NB4 (cell line): ENCODE measurements at regions not wholly inside any gene's neighbourhood (a gene's known extent, or its start where the extent isn't known, plus 50 kb on each side); places are given as distances from the start of the nearest gene placed in this dataset.

Experiments
- DNase-seq: peaks from one replicate; pipeline ENCODE4 v3.0.0; 2010; ENCODE audit warnings: low read depth
- H3K4me3 ChIP-seq: one replicate; pipeline ENCODE4 v1.5.1; 2011; ENCODE audit warnings: mild to moderate bottlenecking, low read depth, low read length, moderate library complexity
- MYC ChIP-seq: IDR thresholded peaks from 2 replicates; pipeline ENCODE4 v1.6.1; 2011; ENCODE audit warnings: low read depth, low read length
- POLR2A ChIP-seq: IDR thresholded peaks from 2 replicates; pipeline ENCODE4 v1.6.1; 2011; ENCODE audit warnings: mild to moderate bottlenecking; ENCODE audit not compliant: insufficient read length; ENCODE audit errors: extremely low read depth
- TF ChIP-seq, protein P1 (sequence below): IDR thresholded peaks from one replicate; pipeline ENCODE4 v1.5.1; 2012; ENCODE audit warnings: low read depth, low read length
- TF ChIP-seq, protein P2 (sequence below): IDR thresholded peaks from 2 replicates; pipeline ENCODE4 v1.6.1; 2011; ENCODE audit warnings: low read depth, low read length

DNA sequence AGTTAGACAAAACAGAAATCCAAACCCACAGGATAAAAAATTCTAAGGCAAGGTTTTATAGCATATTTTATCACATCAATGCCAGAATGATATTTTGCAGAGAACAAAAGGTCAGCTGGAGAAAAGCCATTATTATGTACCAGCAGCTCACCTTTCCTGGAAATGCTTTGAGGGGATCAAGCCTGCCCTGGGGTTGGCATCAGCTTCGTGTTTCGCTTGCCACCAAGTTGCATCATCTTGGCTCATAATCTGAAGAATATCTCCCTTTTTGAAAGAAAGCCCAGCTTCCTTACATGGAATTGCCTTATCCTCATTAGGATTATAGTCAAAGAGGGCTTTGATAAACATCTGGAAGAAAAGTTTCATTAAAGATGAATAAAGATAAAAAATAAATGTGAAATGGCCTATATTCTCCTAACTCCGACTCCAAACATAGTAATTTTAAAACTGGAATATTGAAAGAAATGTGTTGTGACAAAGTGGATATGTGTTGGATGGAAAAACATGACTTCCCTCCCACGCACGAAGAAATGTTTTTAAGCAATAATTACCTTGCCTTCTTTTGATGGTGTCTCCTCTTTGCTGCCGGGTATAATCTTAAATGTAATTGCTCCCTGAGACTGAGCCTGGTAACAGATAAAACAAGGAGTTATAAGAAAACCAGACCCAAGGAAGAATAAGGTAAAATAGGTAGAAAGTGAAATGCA lies 121.3 kb upstream of the ODAD2 start:
- DNase-seq: no peak
- TF ChIP-seq, protein P1, sequence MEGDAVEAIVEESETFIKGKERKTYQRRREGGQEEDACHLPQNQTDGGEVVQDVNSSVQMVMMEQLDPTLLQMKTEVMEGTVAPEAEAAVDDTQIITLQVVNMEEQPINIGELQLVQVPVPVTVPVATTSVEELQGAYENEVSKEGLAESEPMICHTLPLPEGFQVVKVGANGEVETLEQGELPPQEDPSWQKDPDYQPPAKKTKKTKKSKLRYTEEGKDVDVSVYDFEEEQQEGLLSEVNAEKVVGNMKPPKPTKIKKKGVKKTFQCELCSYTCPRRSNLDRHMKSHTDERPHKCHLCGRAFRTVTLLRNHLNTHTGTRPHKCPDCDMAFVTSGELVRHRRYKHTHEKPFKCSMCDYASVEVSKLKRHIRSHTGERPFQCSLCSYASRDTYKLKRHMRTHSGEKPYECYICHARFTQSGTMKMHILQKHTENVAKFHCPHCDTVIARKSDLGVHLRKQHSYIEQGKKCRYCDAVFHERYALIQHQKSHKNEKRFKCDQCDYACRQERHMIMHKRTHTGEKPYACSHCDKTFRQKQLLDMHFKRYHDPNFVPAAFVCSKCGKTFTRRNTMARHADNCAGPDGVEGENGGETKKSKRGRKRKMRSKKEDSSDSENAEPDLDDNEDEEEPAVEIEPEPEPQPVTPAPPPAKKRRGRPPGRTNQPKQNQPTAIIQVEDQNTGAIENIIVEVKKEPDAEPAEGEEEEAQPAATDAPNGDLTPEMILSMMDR: no peak
- TF ChIP-seq, protein P2, sequence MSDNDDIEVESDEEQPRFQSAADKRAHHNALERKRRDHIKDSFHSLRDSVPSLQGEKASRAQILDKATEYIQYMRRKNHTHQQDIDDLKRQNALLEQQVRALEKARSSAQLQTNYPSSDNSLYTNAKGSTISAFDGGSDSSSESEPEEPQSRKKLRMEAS: no peak
- TF ChIP-seq MYC (no peak), POLR2A (no peak)
- no peak overlapping the region for H3K4me3 ChIP-seq

DNA sequence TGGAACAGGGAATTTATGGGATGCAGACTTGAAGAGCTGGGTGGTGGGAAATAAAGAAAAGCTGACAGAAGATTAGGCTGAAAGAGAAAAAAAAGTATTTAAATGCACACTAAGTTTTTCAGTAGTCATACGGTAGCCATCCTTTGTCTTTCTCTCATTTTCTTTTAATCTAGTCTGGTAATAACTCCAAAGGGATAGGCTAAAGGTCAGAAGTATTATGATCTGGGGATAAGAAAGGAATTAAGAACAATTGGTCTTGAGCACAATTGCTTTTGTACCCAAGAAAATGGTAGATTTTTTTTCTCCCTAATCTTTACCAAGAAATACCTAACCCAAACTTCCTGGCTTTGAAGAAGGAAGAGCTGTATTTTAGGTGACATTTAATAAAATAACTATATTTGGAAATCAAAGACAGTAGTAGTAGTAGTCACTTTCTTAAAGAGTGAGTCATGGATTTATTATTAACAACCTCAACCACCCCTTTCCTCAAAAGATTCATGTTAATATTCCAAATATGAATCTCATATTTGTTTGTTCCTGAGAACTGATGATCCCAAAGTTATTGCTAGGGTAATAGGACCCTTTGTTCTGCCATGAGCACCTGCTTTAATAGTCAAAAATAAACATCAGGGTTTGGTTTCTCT lies 120.2 kb upstream of the ODAD2 start:
- no peak for TF ChIP-seq MYC
- TF ChIP-seq, protein P1: no peak
- no peak for TF ChIP-seq POLR2A
- DNase-seq: no peak
- no peak overlapping the region for H3K4me3 ChIP-seq

DNA sequence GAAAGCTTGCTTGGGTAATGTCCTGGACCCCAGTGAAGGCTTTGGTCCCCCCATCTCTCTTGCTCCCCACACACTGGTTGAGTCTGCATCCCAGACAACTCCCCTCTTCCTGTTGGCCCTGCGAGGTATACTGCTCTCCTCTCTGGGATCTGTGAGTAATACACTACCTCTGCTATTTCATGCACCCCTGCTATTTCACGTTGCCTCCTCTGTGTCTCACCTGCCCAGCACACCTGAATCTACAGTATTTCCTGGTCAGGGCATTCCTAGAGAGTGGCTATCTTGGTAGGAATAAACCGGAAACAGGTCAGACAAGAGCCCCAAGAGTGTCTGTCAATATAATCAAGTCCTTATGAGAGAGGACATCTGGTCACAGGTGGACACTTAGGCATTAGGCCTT lies 114.3 kb upstream of the ODAD2 start:
- TF ChIP-seq, protein P1: no peak
- no peak for TF ChIP-seq POLR2A
- no peak for TF ChIP-seq MYC
- H3K4me3 ChIP-seq: no peak overlapping the region
- no peak for DNase-seq

DNA sequence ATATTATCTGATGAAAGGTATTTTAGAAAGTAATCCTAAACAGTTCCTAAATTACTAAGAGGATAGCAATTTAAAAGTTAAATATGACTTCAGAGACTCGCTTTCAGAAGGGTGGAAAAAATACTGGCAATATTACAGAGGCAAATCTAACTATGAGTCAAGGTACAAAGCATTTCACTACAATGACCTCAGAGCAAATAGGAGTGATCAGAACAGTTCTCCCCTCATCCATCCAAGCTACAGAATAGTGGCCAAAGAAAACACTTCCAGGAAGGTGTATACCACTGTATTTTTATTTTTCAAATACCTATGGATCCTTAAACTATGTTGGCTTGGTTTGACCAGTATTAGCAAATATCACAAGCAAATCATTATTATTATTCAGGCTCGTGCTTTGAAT lies 112.8 kb upstream of the ODAD2 start:
- TF ChIP-seq, protein P2: no peak
- TF ChIP-seq POLR2A (no peak), MYC (no peak)
- TF ChIP-seq, protein P1: no peak
- no peak for DNase-seq
- H3K4me3 ChIP-seq: no peak overlapping the region

DNA sequence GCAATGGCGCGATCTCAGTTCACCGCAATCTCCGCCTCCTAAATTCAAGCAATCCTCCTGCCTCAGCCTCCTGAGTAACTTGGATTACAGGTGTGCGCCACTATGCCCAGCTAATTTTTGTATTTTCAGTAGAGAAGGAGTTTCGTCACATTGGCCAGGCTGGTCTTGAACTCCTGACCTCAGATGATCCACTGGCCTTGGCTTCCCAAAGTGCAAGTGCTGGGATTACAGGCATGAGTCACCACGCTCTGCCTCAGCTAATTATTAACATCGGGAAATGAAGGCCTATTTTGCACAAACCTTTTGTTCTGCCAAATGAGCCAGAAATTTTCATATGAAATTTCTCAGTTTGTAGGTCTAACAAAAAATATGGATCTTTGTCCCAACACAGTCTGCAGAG lies 106.7 kb upstream of the ODAD2 start:
- H3K4me3 ChIP-seq: no peak overlapping the region
- TF ChIP-seq POLR2A: no peak
- TF ChIP-seq MYC: no peak
- DNase-seq: no peak

DNA sequence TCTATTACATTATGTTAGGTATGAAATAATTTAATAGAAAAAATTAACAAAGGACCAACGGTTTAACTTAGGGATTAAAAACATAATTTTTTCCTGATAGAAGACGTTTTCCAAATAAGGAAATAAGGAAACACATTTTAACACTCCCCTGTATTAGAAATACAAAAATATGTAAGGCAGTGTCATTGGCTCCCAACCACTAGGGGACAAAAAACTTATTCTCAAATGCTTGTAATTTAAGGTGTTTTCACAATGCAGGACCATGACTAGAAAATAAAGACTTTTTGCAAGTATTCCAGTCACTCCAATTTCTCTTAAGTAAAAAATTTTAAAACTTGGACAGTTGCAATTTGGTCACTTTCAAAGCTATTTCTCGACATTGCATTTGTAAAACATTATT lies 98.8 kb upstream of the ODAD2 start:
- H3K4me3 ChIP-seq: no peak overlapping the region
- DNase-seq: no peak
- no peak for TF ChIP-seq POLR2A

DNA sequence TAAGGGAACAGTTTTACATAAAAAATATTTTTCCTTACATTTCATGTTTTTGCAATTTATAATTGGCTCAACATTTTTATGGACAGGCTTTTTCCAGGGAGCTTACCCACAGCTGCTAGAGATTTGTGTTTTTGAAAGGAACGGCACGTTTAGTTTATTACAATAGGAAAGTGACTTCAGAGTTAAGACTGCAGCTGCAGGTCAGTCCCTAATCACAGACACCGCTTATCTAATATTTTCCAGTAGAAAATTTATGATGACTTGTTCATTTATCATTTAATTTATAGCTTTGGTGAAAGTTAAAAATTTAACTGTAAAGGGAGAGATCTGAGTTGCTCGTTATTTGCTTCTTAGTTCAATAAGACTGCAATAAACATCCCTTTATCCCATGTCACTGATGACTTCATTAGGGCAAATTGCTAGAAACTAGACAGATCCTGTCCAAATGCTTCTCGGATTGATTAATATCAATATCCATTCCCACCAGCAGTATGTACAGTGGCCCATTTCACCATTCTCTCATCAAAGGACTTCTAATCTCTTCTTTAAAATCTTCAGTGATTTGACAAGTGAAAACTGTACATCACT lies 97.0 kb upstream of the ODAD2 start:
- no peak for DNase-seq
- no peak for TF ChIP-seq POLR2A
- TF ChIP-seq, protein P2: no peak
- TF ChIP-seq MYC: no peak
- TF ChIP-seq, protein P1: no peak
- H3K4me3 ChIP-seq: no peak overlapping the region
